Tibial nerve (tissue), 4 donors: ENCODE measurements at regions not wholly inside any gene's neighbourhood (a gene's known extent, or its start where the extent isn't known, plus 50 kb on each side); places are given as distances from the start of the nearest gene placed in this dataset.

Source experiments
- DNase-seq, 2 donors: peaks; one replicate each; pipeline ENCODE4 v3.0.0-alpha.2; 2019; ENCODE audit warnings: low spot score in 2 of 2
- H3K27ac ChIP-seq, 4 donors: fragments of 200-600 bp; sonication (generic) in 3 of 4; one replicate each; pipeline ENCODE4 v1.5.1; 2017 to 2019; ENCODE audit warnings: mild to moderate bottlenecking in 1 of 4
- H3K27me3 ChIP-seq, 2 donors: fragments of 200-600 bp; sonication (generic) in 1 of 2; one replicate each; pipeline versions ENCODE4 v1.5.1 to v1.6.0; 2017 to 2019
- H3K36me3 ChIP-seq, 3 donors: fragments of 200-600 bp; sonication (generic); one replicate each; pipeline ENCODE4 v1.5.1; 2018 to 2019
- H3K4me1 ChIP-seq, 4 donors: fragments of 200-600 bp; sonication (generic) in 3 of 4; one replicate each; pipeline ENCODE4 v1.5.1; 2017 to 2019
- H3K4me3 ChIP-seq, 4 donors: fragments of 200-600 bp; sonication (generic) in 3 of 4; one replicate each; pipeline ENCODE4 v1.5.1; 2017 to 2019; ENCODE audit warnings: mild to moderate bottlenecking in 1 of 4, moderate library complexity in 1 of 4
- H3K9me3 ChIP-seq, 4 donors: fragments of 200-600 bp; sonication (generic) in 3 of 4; one replicate each; pipeline ENCODE4 v1.5.1; 2017 to 2019
- CTCF ChIP-seq, 5 experiments: fragments of 200-600 bp in 3 of 5; fragments of 450-650 bp in 2 of 5; sonication (generic) in 3 of 5; IDR thresholded peaks; one replicate each; pipeline ENCODE4 v1.5.1; 2016 to 2019; ENCODE audit warnings: antibody characterized with exemption in 5 of 5, mild to moderate bottlenecking in 3 of 5, moderate library complexity in 2 of 5
- EP300 ChIP-seq, 2 donors: sonication (generic); formaldehyde crosslinking; IDR thresholded peaks; one replicate each; pipeline ENCODE4 v1.6.1; 2017; ENCODE audit warnings: antibody characterized with exemption in 2 of 2, mild to moderate bottlenecking in 1 of 2
- POLR2A ChIP-seq, 2 donors: fragments of 450-650 bp; IDR thresholded peaks; one replicate each; pipeline ENCODE4 v1.6.1; 2017; ENCODE audit warnings: antibody characterized with exemption in 2 of 2, mild to moderate bottlenecking in 2 of 2, moderate library complexity in 2 of 2
- WGBS, 2 donors: methylation state at CpG; one replicate each; pipeline ENCODE4 v1.1.5; 2018; 5-methylcytosine and 5-hydroxymethylcytosine counted together

- no peak for DNase-seq
- Histone ChIP-seq H3K36me3 (no peaks in the 10 kb centered on the region), H3K9me3 (peaks cover 0 to 15% (median 0%) of the 10 kb centered on the region in 4 donors), H3K4me1 (no peaks in the 10 kb centered on the region), H3K4me3 (no peak overlapping the region), H3K27ac (no peak overlapping the region), H3K27me3 (no peaks in the 10 kb centered on the region)
- no peak for TF ChIP-seq EP300 (IDR thresholded peaks at IDR 0.05)
- TF ChIP-seq CTCF (IDR thresholded peaks at IDR 0.05) = no peak
- no peak for TF ChIP-seq POLR2A (IDR thresholded peaks at IDR 0.05)
- WGBS, 2 donors = 71 to 81% methylated on average over 8 of the region's 8 CpGs
These were observed 239.8 kb downstream of the KTN1 start for GRCh38 chr14:55819610-55820304.

GRCh38 chr14:55822906-55823305 is 242.9 kb downstream of the KTN1 start:
- Histone ChIP-seq H3K27ac (no peak overlapping the region), H3K4me3 (no peak overlapping the region), H3K36me3 (no peaks in the 10 kb centered on the region), H3K27me3 (no peaks in the 10 kb centered on the region), H3K9me3 (peaks cover 0 to 15% (median 0%) of the 10 kb centered on the region in 4 donors), H3K4me1 (no peaks in the 10 kb centered on the region)
- DNase-seq = no peak
- TF ChIP-seq EP300 (IDR thresholded peaks at IDR 0.05) = no peak
- no peak for TF ChIP-seq CTCF (IDR thresholded peaks at IDR 0.05)
- TF ChIP-seq POLR2A (IDR thresholded peaks at IDR 0.05) = no peak
- 87 to 93% methylated on average over 2 of the region's 2 CpGs for WGBS, 2 donors

GRCh38 chr14:55832122-55832911 is 252.3 kb downstream of the KTN1 start:
- DNase-seq = no peak
- Histone ChIP-seq H3K27me3 (no peaks in the 10 kb centered on the region), H3K4me1 (no peaks in the 10 kb centered on the region), H3K36me3 (no peaks in the 10 kb centered on the region), H3K9me3 (no peaks in the 10 kb centered on the region), H3K27ac (no peak overlapping the region), H3K4me3 (no peak overlapping the region)
- TF ChIP-seq POLR2A (IDR thresholded peaks at IDR 0.05) (no peak), CTCF (IDR thresholded peaks at IDR 0.05) (no peak), EP300 (IDR thresholded peaks at IDR 0.05) (no peak)
- WGBS, 2 donors = 94% methylated on average over 3 of the region's 3 CpGs

GRCh38 chr14:55832974-55833373 is 253.0 kb downstream of the KTN1 start:
- no peak for DNase-seq

More at GRCh38 chr14:55832974-55833373, 253.0 kb downstream of the KTN1 start:
- H3K4me3 ChIP-seq = no peak overlapping the region
- WGBS, 2 donors = 62% methylated on average over 1 of the region's 1 CpG
- H3K9me3 ChIP-seq = no peaks in the 10 kb centered on the region
- H3K27ac ChIP-seq = no peak overlapping the region
- H3K27me3 ChIP-seq = no peaks in the 10 kb centered on the region
- no peaks in the 10 kb centered on the region for H3K36me3 ChIP-seq
- no peaks in the 10 kb centered on the region for H3K4me1 ChIP-seq
- TF ChIP-seq POLR2A (IDR thresholded peaks at IDR 0.05) = no peak
- no peak for TF ChIP-seq EP300 (IDR thresholded peaks at IDR 0.05)
- no peak for TF ChIP-seq CTCF (IDR thresholded peaks at IDR 0.05)
